ENCODE measurements at regions not wholly inside any gene's neighbourhood (a gene's known extent, or its start where the extent isn't known, plus 50 kb on each side); places are given as distances from the start of the nearest gene placed in this dataset.
"Not testable (repeated sequence)": the region's sequence is repeated elsewhere in the genome, so short reads cannot be mapped to it uniquely, and the experiment has no call there.

GRCh38 chr6:112401083-112401482, 54.0 kb downstream of the RFPL4B start:
- no peak for DNase-seq

- no peak for DNase-seq
Measured at GRCh38 chr6:112407101-112407590, 60.0 kb downstream of the RFPL4B start.

GRCh38 chr6:112408522-112408921, 61.4 kb downstream of the RFPL4B start:
- no peak for DNase-seq

- DNase-seq, result peak; percentile 2
Measured at GRCh38 chr6:112409311-112409710, 62.2 kb downstream of the RFPL4B start.

GRCh38 chr6:112413780-112414179, 66.7 kb downstream of the RFPL4B start:
- DNase-seq, result peak; percentile 37

GRCh38 chr6:112415366-112415765, 68.2 kb downstream of the RFPL4B start:
- no peak for DNase-seq

GRCh38 chr6:112416866-112417265, 69.7 kb downstream of the RFPL4B start:
- DNase-seq, result no peak

GRCh38 chr6:112427011-112427410, 79.9 kb downstream of the RFPL4B start:
- DNase-seq, result not testable (repeated sequence)

GRCh38 chr6:112427499-112427898, 80.4 kb downstream of the RFPL4B start:
- no peak for DNase-seq

GRCh38 chr6:112428477-112428876, 81.3 kb downstream of the RFPL4B start:
- no peak for DNase-seq

- DNase-seq, result peak; percentile 3
Measured at GRCh38 chr6:112429226-112429625, 82.1 kb downstream of the RFPL4B start.

GRCh38 chr6:112431803-112432202, 84.7 kb downstream of the RFPL4B start:
- no peak for DNase-seq

GRCh38 chr6:112432853-112433252, 85.7 kb downstream of the RFPL4B start:
- DNase-seq, result no peak

- DNase-seq, result no peak
Measured at GRCh38 chr6:112433457-112433856, 86.3 kb downstream of the RFPL4B start.

GRCh38 chr6:112434896-112435435, 87.8 kb downstream of the RFPL4B start:
- no peak for DNase-seq

- no peak for DNase-seq
Measured at GRCh38 chr6:112437058-112437457, 89.9 kb downstream of the RFPL4B start.

- DNase-seq, result no peak
Measured at GRCh38 chr6:112439010-112439409, 91.9 kb downstream of the RFPL4B start.

GRCh38 chr6:112439432-112439831, 92.3 kb downstream of the RFPL4B start:
- DNase-seq, result no peak

GRCh38 chr6:112441607-112442006, 94.5 kb downstream of the RFPL4B start:
- no peak for DNase-seq

- DNase-seq, result peak; percentile 26
Measured at GRCh38 chr6:112443179-112444065, 96.3 kb downstream of the RFPL4B start.

- not testable (repeated sequence) for DNase-seq
Measured at GRCh38 chr6:112448786-112449185, 101.7 kb downstream of the RFPL4B start.

- DNase-seq, result no peak
Measured at GRCh38 chr6:112450663-112451062, 103.5 kb downstream of the RFPL4B start.

GRCh38 chr6:112457886-112458285, 110.8 kb downstream of the RFPL4B start:
- DNase-seq, result no peak

GRCh38 chr6:112459758-112460304, 112.7 kb downstream of the RFPL4B start:
- no peak for DNase-seq
